ENCODE measurements at regions not wholly inside any gene's neighbourhood (a gene's known extent, or its start where the extent isn't known, plus 50 kb on each side); places are given as distances from the start of the nearest gene placed in this dataset.
A peak's percentile ranks its signal among the peaks of the same experiment; 100 is the strongest.
"Not testable (repeated sequence)": the region's sequence is repeated elsewhere in the genome, so short reads cannot be mapped to it uniquely, and the experiment has no call there.

GRCh38 chr14:35211067-35211466, 81.1 kb upstream of the PSMA6 start:
- H3K27ac Mint-ChIP-seq (ENCODE audit: unreplicated experiment), result no peak overlapping the region
- no peak for TF ChIP-seq CTCF (IDR thresholded peaks at IDR 0.05)

GRCh38 chr14:35212471-35213142, 79.6 kb upstream of the PSMA6 start:
- no peak overlapping the region for H3K4me3 Mint-ChIP-seq (ENCODE audit: unreplicated experiment)
- no peak for TF ChIP-seq CTCF (IDR thresholded peaks at IDR 0.05)
- H3K4me1 Mint-ChIP-seq (ENCODE audit: unreplicated experiment), result peaks cover 25% of the 10 kb centered on the region
- peak overlapping the region; percentile 0 for H3K27ac Mint-ChIP-seq (ENCODE audit: unreplicated experiment)
- H3K36me3 Mint-ChIP-seq (ENCODE audit: unreplicated experiment), result peaks cover 2% of the 10 kb centered on the region
- H3K9me3 Mint-ChIP-seq (ENCODE audit: unreplicated experiment), result no peaks in the 10 kb centered on the region
- no peak for DNase-seq (ENCODE audit: extremely low spot score, unreplicated experiment)
- H3K27me3 Mint-ChIP-seq (ENCODE audit: unreplicated experiment), result no peaks in the 10 kb centered on the region

More at GRCh38 chr14:35211067-35211466, 81.1 kb upstream of the PSMA6 start:
- Mint-ChIP-seq H3K9me3 (ENCODE audit: unreplicated experiment) (no peaks in the 10 kb centered on the region), H3K36me3 (ENCODE audit: unreplicated experiment) (peaks cover 2% of the 10 kb centered on the region), H3K4me1 (ENCODE audit: unreplicated experiment) (peaks cover 25% of the 10 kb centered on the region), H3K4me3 (ENCODE audit: unreplicated experiment) (no peak overlapping the region), H3K27me3 (ENCODE audit: unreplicated experiment) (no peaks in the 10 kb centered on the region)
- DNase-seq (ENCODE audit: extremely low spot score, unreplicated experiment), result no peak

GRCh38 chr14:35213143-35213788, 78.9 kb upstream of the PSMA6 start:
- peak overlapping the region; percentile 80 for H3K27ac Mint-ChIP-seq (ENCODE audit: unreplicated experiment)
- no peak overlapping the region for H3K4me3 Mint-ChIP-seq (ENCODE audit: unreplicated experiment)

GRCh38 chr14:35213869-35214387, 78.3 kb upstream of the PSMA6 start:
- Mint-ChIP-seq H3K9me3 (ENCODE audit: unreplicated experiment) (no peaks in the 10 kb centered on the region), H3K36me3 (ENCODE audit: unreplicated experiment) (peaks cover 4% of the 10 kb centered on the region), H3K27ac (ENCODE audit: unreplicated experiment) (peak overlapping the region; percentile 80), H3K4me3 (ENCODE audit: unreplicated experiment) (no peak overlapping the region), H3K4me1 (ENCODE audit: unreplicated experiment) (peaks cover 25% of the 10 kb centered on the region), H3K27me3 (ENCODE audit: unreplicated experiment) (no peaks in the 10 kb centered on the region)
- no peak for TF ChIP-seq CTCF (IDR thresholded peaks at IDR 0.05)
- DNase-seq (ENCODE audit: extremely low spot score, unreplicated experiment), result no peak

More at GRCh38 chr14:35213143-35213788, 78.9 kb upstream of the PSMA6 start:
- H3K27me3 Mint-ChIP-seq (ENCODE audit: unreplicated experiment), result no peaks in the 10 kb centered on the region
- no peaks in the 10 kb centered on the region for H3K9me3 Mint-ChIP-seq (ENCODE audit: unreplicated experiment)
- no peak for DNase-seq (ENCODE audit: extremely low spot score, unreplicated experiment)
- H3K4me1 Mint-ChIP-seq (ENCODE audit: unreplicated experiment), result peaks cover 25% of the 10 kb centered on the region
- TF ChIP-seq CTCF (IDR thresholded peaks at IDR 0.05), result no peak
- peaks cover 4% of the 10 kb centered on the region for H3K36me3 Mint-ChIP-seq (ENCODE audit: unreplicated experiment)

GRCh38 chr14:35214402-35214801, 77.8 kb upstream of the PSMA6 start:
- H3K36me3 Mint-ChIP-seq (ENCODE audit: unreplicated experiment); H3K27me3 Mint-ChIP-seq (ENCODE audit: unreplicated experiment); DNase-seq (ENCODE audit: extremely low spot score, unreplicated experiment); H3K4me3 Mint-ChIP-seq (ENCODE audit: unreplicated experiment); H3K9me3 Mint-ChIP-seq (ENCODE audit: unreplicated experiment): not testable (repeated sequence)
- Mint-ChIP-seq H3K27ac (ENCODE audit: unreplicated experiment) (peak overlapping the region; percentile 80), H3K4me1 (ENCODE audit: unreplicated experiment) (peaks cover 25% of the 10 kb centered on the region)
